Ovary (tissue), 3 donors: ENCODE measurements at regions not wholly inside any gene's neighbourhood (a gene's known extent, or its start where the extent isn't known, plus 50 kb on each side); places are given as distances from the start of the nearest gene placed in this dataset.

ENCODE experiments used
- EP300 ChIP-seq: sonication (generic); formaldehyde crosslinking; IDR thresholded peaks from one replicate; pipeline ENCODE4 v1.6.1; 2017; ENCODE audit warnings: antibody characterized with exemption
- TF ChIP-seq, protein P1 (sequence below), 3 donors: fragments of 450-650 bp in 2 of 3; fragments of 200-600 bp in 1 of 3; IDR thresholded peaks; one replicate each; pipeline versions ENCODE4 v1.5.1 to v1.8.0; 2016 to 2022; ENCODE audit warnings: antibody characterized with exemption in 3 of 3, mild to moderate bottlenecking in 1 of 3
- donor health status: DM: no; HTN: no; CAD: no.

DNA sequence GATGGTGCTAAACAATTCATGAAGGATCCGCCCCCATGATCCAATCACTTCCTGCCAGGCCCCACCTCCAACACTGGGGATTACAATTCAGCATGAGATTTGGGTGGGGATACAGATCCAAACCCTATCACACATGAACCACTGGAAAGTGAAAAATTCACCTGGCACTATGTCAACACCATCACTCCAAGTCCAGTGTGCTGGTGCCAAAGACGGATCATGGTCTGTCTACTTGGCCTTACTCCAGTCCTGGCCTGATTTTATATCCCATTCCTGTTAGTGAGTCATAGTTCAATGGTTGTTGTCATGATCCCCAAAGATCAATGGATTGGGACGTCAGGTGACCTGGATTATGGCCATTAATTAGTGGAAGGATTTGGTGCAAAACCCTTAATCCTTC, 147.4 kb upstream of the RPS23 start:
- TF ChIP-seq, protein P1, sequence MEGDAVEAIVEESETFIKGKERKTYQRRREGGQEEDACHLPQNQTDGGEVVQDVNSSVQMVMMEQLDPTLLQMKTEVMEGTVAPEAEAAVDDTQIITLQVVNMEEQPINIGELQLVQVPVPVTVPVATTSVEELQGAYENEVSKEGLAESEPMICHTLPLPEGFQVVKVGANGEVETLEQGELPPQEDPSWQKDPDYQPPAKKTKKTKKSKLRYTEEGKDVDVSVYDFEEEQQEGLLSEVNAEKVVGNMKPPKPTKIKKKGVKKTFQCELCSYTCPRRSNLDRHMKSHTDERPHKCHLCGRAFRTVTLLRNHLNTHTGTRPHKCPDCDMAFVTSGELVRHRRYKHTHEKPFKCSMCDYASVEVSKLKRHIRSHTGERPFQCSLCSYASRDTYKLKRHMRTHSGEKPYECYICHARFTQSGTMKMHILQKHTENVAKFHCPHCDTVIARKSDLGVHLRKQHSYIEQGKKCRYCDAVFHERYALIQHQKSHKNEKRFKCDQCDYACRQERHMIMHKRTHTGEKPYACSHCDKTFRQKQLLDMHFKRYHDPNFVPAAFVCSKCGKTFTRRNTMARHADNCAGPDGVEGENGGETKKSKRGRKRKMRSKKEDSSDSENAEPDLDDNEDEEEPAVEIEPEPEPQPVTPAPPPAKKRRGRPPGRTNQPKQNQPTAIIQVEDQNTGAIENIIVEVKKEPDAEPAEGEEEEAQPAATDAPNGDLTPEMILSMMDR (IDR thresholded peaks at IDR 0.05) = no peak
- TF ChIP-seq EP300 = no peak
